ENCODE measurements at regions not wholly inside any gene's neighbourhood (a gene's known extent, or its start where the extent isn't known, plus 50 kb on each side); places are given as distances from the start of the nearest gene placed in this dataset.
"Not testable (repeated sequence)": the region's sequence is repeated elsewhere in the genome, so short reads cannot be mapped to it uniquely, and the experiment has no call there.

GRCh38 chr16:79950932-79951719 is 350.6 kb upstream of the MAF start:
- WGBS, result 57% methylated on average over 3 of the region's 3 CpGs
- no peak for DNase-seq (ENCODE audit: extremely low spot score)
- H3K4me3 ChIP-seq (ENCODE audit: low read depth, low read length), result no peak overlapping the region
- H3K36me3 ChIP-seq (ENCODE audit: insufficient read depth), result no peaks in the 10 kb centered on the region
- no peaks in the 10 kb centered on the region for H3K4me1 ChIP-seq (ENCODE audit: insufficient read depth)
- H3K27ac ChIP-seq (ENCODE audit: low read depth), result no peak overlapping the region

GRCh38 chr16:79949417-79949816 is 348.9 kb upstream of the MAF start:
- 94% methylated on average over 1 of the region's 1 CpG for WGBS

GRCh38 chr16:79947771-79948170 is 347.2 kb upstream of the MAF start:
- DNase-seq (ENCODE audit: extremely low spot score), result no peak
- Histone ChIP-seq H3K4me1 (ENCODE audit: insufficient read depth) (no peaks in the 10 kb centered on the region), H3K36me3 (ENCODE audit: insufficient read depth) (no peaks in the 10 kb centered on the region), H3K4me3 (ENCODE audit: low read depth, low read length) (no peak overlapping the region), H3K27ac (ENCODE audit: low read depth) (no peak overlapping the region)
- 84% methylated on average over 3 of the region's 3 CpGs for WGBS

More at GRCh38 chr16:79949417-79949816, 348.9 kb upstream of the MAF start:
- H3K4me1 ChIP-seq (ENCODE audit: insufficient read depth), result no peaks in the 10 kb centered on the region
- H3K36me3 ChIP-seq (ENCODE audit: insufficient read depth), result no peaks in the 10 kb centered on the region
- DNase-seq (ENCODE audit: extremely low spot score), result no peak
- H3K4me3 ChIP-seq (ENCODE audit: low read depth, low read length), result no peak overlapping the region
- no peak overlapping the region for H3K27ac ChIP-seq (ENCODE audit: low read depth)

GRCh38 chr16:79946252-79946651 is 345.7 kb upstream of the MAF start:
- no peaks in the 10 kb centered on the region for H3K4me1 ChIP-seq (ENCODE audit: insufficient read depth)
- DNase-seq (ENCODE audit: extremely low spot score), result no peak
- no peak overlapping the region for H3K27ac ChIP-seq (ENCODE audit: low read depth)
- H3K36me3 ChIP-seq (ENCODE audit: insufficient read depth), result no peaks in the 10 kb centered on the region
- no peak overlapping the region for H3K4me3 ChIP-seq (ENCODE audit: low read depth, low read length)
- 96% methylated on average over 2 of the region's 2 CpGs for WGBS

GRCh38 chr16:79943736-79944135 is 343.2 kb upstream of the MAF start:
- no peaks in the 10 kb centered on the region for H3K4me1 ChIP-seq (ENCODE audit: insufficient read depth)
- H3K4me3 ChIP-seq (ENCODE audit: low read depth, low read length), result no peak overlapping the region
- 64% methylated on average over 3 of the region's 3 CpGs for WGBS
- H3K27ac ChIP-seq (ENCODE audit: low read depth), result no peak overlapping the region
- no peaks in the 10 kb centered on the region for H3K36me3 ChIP-seq (ENCODE audit: insufficient read depth)
- no peak for DNase-seq (ENCODE audit: extremely low spot score)

- Histone ChIP-seq H3K4me1 (ENCODE audit: insufficient read depth) (no peaks in the 10 kb centered on the region), H3K36me3 (ENCODE audit: insufficient read depth) (no peaks in the 10 kb centered on the region), H3K4me3 (ENCODE audit: low read depth, low read length) (no peak overlapping the region), H3K27ac (ENCODE audit: low read depth) (no peak overlapping the region)
- DNase-seq (ENCODE audit: extremely low spot score), result no peak
- 82% methylated on average over 4 of the region's 4 CpGs for WGBS
Observed at GRCh38 chr16:79938575-79938974, 338.0 kb upstream of the MAF start.

GRCh38 chr16:79937671-79938070 is 337.1 kb upstream of the MAF start:
- not testable (repeated sequence) for H3K36me3 ChIP-seq (ENCODE audit: insufficient read depth); DNase-seq (ENCODE audit: extremely low spot score); H3K4me1 ChIP-seq (ENCODE audit: insufficient read depth); H3K27ac ChIP-seq (ENCODE audit: low read depth); H3K4me3 ChIP-seq (ENCODE audit: low read depth, low read length)

- H3K36me3 ChIP-seq (ENCODE audit: insufficient read depth), result no peaks in the 10 kb centered on the region
- WGBS, result 87% methylated on average over 8 of the region's 8 CpGs
- no peak overlapping the region for H3K27ac ChIP-seq (ENCODE audit: low read depth)
- no peak overlapping the region for H3K4me3 ChIP-seq (ENCODE audit: low read depth, low read length)
- DNase-seq (ENCODE audit: extremely low spot score), result no peak
- H3K4me1 ChIP-seq (ENCODE audit: insufficient read depth), result no peaks in the 10 kb centered on the region
Observed at GRCh38 chr16:79933603-79934002, 333.1 kb upstream of the MAF start.

- Histone ChIP-seq H3K4me3 (ENCODE audit: low read depth, low read length) (no peak overlapping the region), H3K27ac (ENCODE audit: low read depth) (no peak overlapping the region), H3K4me1 (ENCODE audit: insufficient read depth) (no peaks in the 10 kb centered on the region), H3K36me3 (ENCODE audit: insufficient read depth) (no peaks in the 10 kb centered on the region)
- no peak for DNase-seq (ENCODE audit: extremely low spot score)
- WGBS, result 81% methylated on average over 2 of the region's 2 CpGs
Observed at GRCh38 chr16:79932572-79932971, 332.0 kb upstream of the MAF start.

- DNase-seq (ENCODE audit: extremely low spot score), result no peak
- Histone ChIP-seq H3K36me3 (ENCODE audit: insufficient read depth) (no peaks in the 10 kb centered on the region), H3K4me1 (ENCODE audit: insufficient read depth) (no peaks in the 10 kb centered on the region), H3K4me3 (ENCODE audit: low read depth, low read length) (no peak overlapping the region), H3K27ac (ENCODE audit: low read depth) (no peak overlapping the region)
- WGBS, result 100% methylated on average over 1 of the region's 1 CpG
Observed at GRCh38 chr16:79931721-79932120, 331.2 kb upstream of the MAF start.

GRCh38 chr16:79929260-79929965 is 328.9 kb upstream of the MAF start:
- DNase-seq (ENCODE audit: extremely low spot score), result peak; percentile 13
- Histone ChIP-seq H3K27ac (ENCODE audit: low read depth) (peak overlapping the region; percentile 18), H3K4me1 (ENCODE audit: insufficient read depth) (no peaks in the 10 kb centered on the region), H3K4me3 (ENCODE audit: low read depth, low read length) (no peak overlapping the region), H3K36me3 (ENCODE audit: insufficient read depth) (no peaks in the 10 kb centered on the region)
- WGBS, result 19% methylated on average over 2 of the region's 2 CpGs

- H3K4me1 ChIP-seq (ENCODE audit: insufficient read depth), result no peaks in the 10 kb centered on the region
- no peak overlapping the region for H3K4me3 ChIP-seq (ENCODE audit: low read depth, low read length)
- DNase-seq (ENCODE audit: extremely low spot score), result peak; percentile 1
- no peak overlapping the region for H3K27ac ChIP-seq (ENCODE audit: low read depth)
- no peaks in the 10 kb centered on the region for H3K36me3 ChIP-seq (ENCODE audit: insufficient read depth)
- 45% methylated on average over 9 of the region's 9 CpGs for WGBS
Observed at GRCh38 chr16:79928142-79928873, 327.8 kb upstream of the MAF start.

GRCh38 chr16:79926451-79927205 is 326.1 kb upstream of the MAF start:
- DNase-seq (ENCODE audit: extremely low spot score), result no peak
- H3K4me3 ChIP-seq (ENCODE audit: low read depth, low read length), result no peak overlapping the region
- H3K27ac ChIP-seq (ENCODE audit: low read depth), result no peak overlapping the region
- no peaks in the 10 kb centered on the region for H3K4me1 ChIP-seq (ENCODE audit: insufficient read depth)
- no peaks in the 10 kb centered on the region for H3K36me3 ChIP-seq (ENCODE audit: insufficient read depth)
- 93% methylated on average over 11 of the region's 11 CpGs for WGBS

Data from urinary bladder (tissue), 3 donors.